ENCODE measurements at regions not wholly inside any gene's neighbourhood (a gene's known extent, or its start where the extent isn't known, plus 50 kb on each side); places are given as distances from the start of the nearest gene placed in this dataset.
"Not testable (repeated sequence)": the region's sequence is repeated elsewhere in the genome, so short reads cannot be mapped to it uniquely, and the experiment has no call there.

DNA sequence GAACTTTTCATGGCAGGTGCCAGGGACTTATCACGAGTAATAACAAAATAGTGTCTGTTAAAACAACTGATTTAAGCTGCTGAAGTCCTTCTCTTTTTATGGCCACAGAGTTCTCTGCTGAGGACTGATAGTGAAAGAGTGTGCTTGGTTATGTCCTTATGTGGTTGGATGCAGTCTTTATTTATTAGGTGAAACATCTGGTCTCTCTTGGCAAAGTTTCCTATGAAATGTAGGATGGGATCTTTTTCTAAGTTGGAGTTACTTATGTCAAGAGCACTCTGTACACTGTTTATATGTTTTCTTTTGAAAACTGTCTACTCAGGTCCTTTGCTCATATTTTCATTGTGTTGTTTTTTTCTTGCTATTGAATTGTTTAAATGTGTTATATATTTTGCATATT, 1816.1 kb upstream of the C9orf72 start:
- no peak overlapping the region for H3K4me3 Mint-ChIP-seq
- H3K27ac Mint-ChIP-seq = no peak overlapping the region
- peaks cover 15% of the 10 kb centered on the region for H3K9me3 Mint-ChIP-seq
- no peaks in the 10 kb centered on the region for H3K4me1 Mint-ChIP-seq (ENCODE audit: low read depth)
- H3K36me3 Mint-ChIP-seq (ENCODE audit: low read depth) = no peaks in the 10 kb centered on the region
- intact Hi-C loops (cut with micrococcal nuclease) = no loop called here
- no peak for DNase-seq (ENCODE audit: low spot score)
- no peaks in the 10 kb centered on the region for H3K27me3 Mint-ChIP-seq (ENCODE audit: insufficient read depth)

DNA sequence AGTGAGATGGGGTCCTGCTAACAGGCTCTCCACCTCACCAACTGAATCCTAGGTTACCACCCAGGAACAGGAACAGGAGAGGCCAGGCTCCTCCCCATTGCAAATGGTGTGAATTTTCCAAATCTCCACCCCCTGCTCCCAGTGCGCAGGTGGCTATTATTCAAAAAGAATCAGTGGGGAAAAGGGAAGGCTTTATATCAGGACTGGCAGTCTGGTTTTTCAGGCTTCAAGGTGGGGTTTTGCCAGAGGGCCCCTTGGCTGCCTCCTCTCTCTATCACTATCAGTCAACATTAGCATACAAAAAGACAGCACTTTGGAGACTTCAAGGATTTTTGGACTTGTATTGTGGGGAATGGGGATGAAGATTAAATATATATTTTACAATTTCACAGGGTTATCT, 1817.6 kb upstream of the C9orf72 start:
- intact Hi-C loops (cut with micrococcal nuclease) = no loop called here
- no peak overlapping the region for H3K4me3 Mint-ChIP-seq
- H3K9me3 Mint-ChIP-seq = peaks cover 14% of the 10 kb centered on the region
- H3K4me1 Mint-ChIP-seq (ENCODE audit: low read depth) = no peaks in the 10 kb centered on the region
- no peak for DNase-seq (ENCODE audit: low spot score)
- H3K36me3 Mint-ChIP-seq (ENCODE audit: low read depth) = no peaks in the 10 kb centered on the region
- no peak overlapping the region for H3K27ac Mint-ChIP-seq
- no peaks in the 10 kb centered on the region for H3K27me3 Mint-ChIP-seq (ENCODE audit: insufficient read depth)

DNA sequence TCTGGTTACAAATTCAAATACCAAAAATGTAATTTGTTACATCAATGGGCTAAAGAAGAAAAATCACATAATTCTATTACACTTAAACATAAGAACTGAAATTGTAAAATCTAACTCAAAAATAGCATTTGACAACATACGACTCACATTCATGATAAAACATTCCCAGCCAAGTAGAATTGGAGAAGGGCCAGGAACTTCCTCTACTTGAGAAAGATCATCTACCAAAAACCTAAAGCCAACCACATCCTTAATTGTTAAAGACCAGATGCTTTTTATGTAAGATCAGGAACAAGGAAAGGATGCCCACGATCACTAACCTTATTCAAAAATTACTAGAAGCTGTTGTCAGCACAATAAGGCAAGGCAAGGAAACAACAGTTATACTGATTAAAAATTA, 1819.8 kb upstream of the C9orf72 start:
- Mint-ChIP-seq H3K4me1 (ENCODE audit: low read depth) (no peaks in the 10 kb centered on the region), H3K27ac (no peak overlapping the region), H3K36me3 (ENCODE audit: low read depth) (no peaks in the 10 kb centered on the region), H3K9me3 (peaks cover 11% of the 10 kb centered on the region), H3K27me3 (ENCODE audit: insufficient read depth) (no peaks in the 10 kb centered on the region), H3K4me3 (no peak overlapping the region)
- no peak for DNase-seq (ENCODE audit: low spot score)
- intact Hi-C loops (cut with micrococcal nuclease) = no loop called here

DNA sequence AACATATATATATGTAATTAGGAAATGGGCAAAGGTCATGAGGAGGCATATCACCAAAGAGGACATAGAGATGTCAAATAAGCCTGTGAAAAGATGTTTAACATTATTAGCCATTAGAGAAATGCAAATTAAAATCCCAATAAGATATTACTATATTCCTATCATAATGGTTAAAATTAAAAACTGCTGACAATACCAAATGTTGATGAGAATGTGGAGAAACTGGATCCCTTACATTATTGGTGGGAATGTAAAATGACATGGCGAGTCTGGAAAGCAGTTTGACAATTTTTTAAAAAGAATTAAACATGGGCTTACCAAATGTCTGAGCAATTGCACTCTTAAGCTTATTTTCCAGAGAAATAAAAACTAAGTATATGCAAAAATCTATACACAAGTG, 1821.6 kb upstream of the C9orf72 start:
- Mint-ChIP-seq H3K4me3 (no peak overlapping the region), H3K36me3 (ENCODE audit: low read depth) (no peaks in the 10 kb centered on the region), H3K9me3 (peaks cover 12% of the 10 kb centered on the region), H3K4me1 (ENCODE audit: low read depth) (no peaks in the 10 kb centered on the region), H3K27me3 (ENCODE audit: insufficient read depth) (no peaks in the 10 kb centered on the region), H3K27ac (no peak overlapping the region)
- intact Hi-C loops (cut with micrococcal nuclease) = no loop called here
- DNase-seq (ENCODE audit: low spot score) = no peak

DNA sequence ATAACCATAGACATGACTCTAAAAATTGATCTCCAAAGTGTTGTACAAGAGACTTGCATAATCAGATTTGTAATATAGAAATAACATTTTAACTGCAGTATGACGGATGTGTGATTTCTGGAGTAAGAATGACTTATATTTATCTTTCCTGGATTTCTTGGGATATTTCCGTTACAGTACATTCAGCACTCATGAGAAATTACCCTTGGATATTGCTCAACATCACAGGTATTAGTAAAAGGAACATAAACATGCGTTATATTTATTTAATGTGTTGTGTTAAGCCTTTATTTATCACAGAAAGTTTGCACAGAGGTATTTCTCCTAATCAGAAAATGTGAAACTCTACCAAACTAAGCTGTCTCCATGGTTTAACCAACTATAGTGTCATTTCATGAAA, 1823.9 kb upstream of the C9orf72 start:
- Mint-ChIP-seq H3K4me3 (no peak overlapping the region), H3K9me3 (peaks cover 4% of the 10 kb centered on the region), H3K27me3 (ENCODE audit: insufficient read depth) (no peaks in the 10 kb centered on the region), H3K27ac (no peak overlapping the region), H3K36me3 (ENCODE audit: low read depth) (no peaks in the 10 kb centered on the region), H3K4me1 (ENCODE audit: low read depth) (no peaks in the 10 kb centered on the region)
- intact Hi-C loops (cut with micrococcal nuclease) = no loop called here
- DNase-seq (ENCODE audit: low spot score) = no peak

DNA sequence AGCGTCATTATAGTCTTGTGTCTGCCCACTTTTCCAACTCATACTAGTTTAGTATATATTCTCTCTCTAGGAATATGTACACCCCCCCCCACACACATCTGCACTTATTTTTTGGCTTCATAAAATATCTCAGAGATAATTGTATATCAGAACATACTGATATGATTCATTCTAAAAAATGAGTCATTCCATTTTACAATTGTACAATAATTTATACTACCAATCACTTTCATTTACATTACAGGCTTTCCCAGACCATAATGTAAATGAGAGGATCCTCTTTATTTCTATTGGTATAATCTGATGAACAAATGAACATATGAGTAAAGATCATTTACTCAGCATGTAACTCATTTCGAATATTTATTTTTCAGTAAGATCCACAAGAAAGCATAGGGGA, 1842.9 kb upstream of the C9orf72 start:
- DNase-seq (ENCODE audit: low spot score) = no peak
- H3K27ac Mint-ChIP-seq = no peak overlapping the region
- no peaks in the 10 kb centered on the region for H3K36me3 Mint-ChIP-seq (ENCODE audit: low read depth)
- no peak overlapping the region for H3K4me3 Mint-ChIP-seq
- H3K9me3 Mint-ChIP-seq = no peaks in the 10 kb centered on the region
- H3K27me3 Mint-ChIP-seq (ENCODE audit: insufficient read depth) = no peaks in the 10 kb centered on the region
- H3K4me1 Mint-ChIP-seq (ENCODE audit: low read depth) = no peaks in the 10 kb centered on the region
- intact Hi-C loops (cut with micrococcal nuclease) = no loop called here

DNA sequence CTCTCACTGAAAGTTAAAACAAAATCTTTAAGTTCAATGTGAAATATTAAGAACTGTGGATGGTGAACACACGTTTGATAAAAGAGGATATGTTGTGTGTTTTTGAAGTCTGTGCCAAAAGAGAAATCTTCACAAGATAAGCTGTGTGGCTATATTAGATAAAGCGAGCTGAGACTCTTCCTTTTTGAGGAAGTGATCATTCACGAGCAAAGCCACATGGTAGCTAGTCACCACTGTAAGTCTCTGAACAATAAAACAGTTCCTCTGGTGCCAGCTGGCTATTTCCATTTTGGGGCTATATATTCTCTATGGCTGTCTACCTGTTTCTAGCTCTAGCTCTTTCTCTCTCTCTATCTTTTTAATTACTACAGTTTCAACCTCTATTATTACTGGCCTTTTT, 1849.2 kb upstream of the C9orf72 start:
- no peak overlapping the region for H3K4me3 Mint-ChIP-seq
- DNase-seq (ENCODE audit: low spot score) = no peak
- H3K4me1 Mint-ChIP-seq (ENCODE audit: low read depth) = no peaks in the 10 kb centered on the region
- no peaks in the 10 kb centered on the region for H3K27me3 Mint-ChIP-seq (ENCODE audit: insufficient read depth)
- H3K36me3 Mint-ChIP-seq (ENCODE audit: low read depth) = no peaks in the 10 kb centered on the region
- H3K9me3 Mint-ChIP-seq = peaks cover 4% of the 10 kb centered on the region
- intact Hi-C loops (cut with micrococcal nuclease) = no loop called here
- H3K27ac Mint-ChIP-seq = no peak overlapping the region

DNA sequence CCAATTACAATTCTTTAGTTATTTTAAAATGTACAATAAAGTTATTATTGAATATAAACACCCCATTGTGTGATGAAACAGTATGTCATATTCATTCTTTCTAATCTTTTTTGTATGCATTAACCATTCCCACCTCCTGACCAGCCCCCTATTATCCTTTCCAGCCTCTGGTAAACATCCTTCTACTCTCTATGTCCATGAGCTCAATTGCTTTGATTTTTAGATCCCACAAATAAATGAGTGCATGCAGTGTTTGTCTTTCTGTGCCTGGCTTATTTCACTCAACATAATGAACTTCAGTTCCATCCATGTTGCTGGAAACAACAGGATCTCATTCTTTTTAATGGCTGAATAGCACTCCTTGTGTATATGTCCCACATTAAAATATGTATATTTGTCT, 1858.9 kb upstream of the C9orf72 start:
- Mint-ChIP-seq H3K27ac (no peak overlapping the region), H3K36me3 (ENCODE audit: low read depth) (no peaks in the 10 kb centered on the region), H3K4me3 (no peak overlapping the region), H3K27me3 (ENCODE audit: insufficient read depth) (no peaks in the 10 kb centered on the region), H3K4me1 (ENCODE audit: low read depth) (no peaks in the 10 kb centered on the region), H3K9me3 (peaks cover 4% of the 10 kb centered on the region)
- no peak for DNase-seq (ENCODE audit: low spot score)
- intact Hi-C loops (cut with micrococcal nuclease) = no loop called here

DNA sequence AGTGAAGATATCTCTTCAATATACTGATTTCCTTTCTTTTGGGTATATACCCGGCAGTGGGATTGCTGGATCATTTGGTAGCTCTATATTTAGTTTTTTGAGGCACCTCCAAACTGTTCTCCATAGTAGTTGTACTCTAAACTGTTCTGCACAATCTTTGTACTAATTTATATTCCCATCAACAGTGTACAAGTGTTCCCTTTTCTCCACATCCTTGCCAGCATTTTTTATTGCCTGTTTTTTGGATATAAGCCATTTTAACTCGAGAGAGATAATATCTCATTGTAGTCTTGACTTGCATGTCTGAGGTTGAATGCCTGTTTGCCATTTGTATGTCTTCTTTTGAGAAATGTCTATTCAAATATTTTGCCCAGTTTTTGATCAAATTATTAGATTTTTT, 1859.4 kb upstream of the C9orf72 start:
- H3K27me3 Mint-ChIP-seq (ENCODE audit: insufficient read depth); H3K27ac Mint-ChIP-seq; H3K36me3 Mint-ChIP-seq (ENCODE audit: low read depth); H3K4me3 Mint-ChIP-seq; DNase-seq (ENCODE audit: low spot score); intact Hi-C loops (cut with micrococcal nuclease); H3K9me3 Mint-ChIP-seq; H3K4me1 Mint-ChIP-seq (ENCODE audit: low read depth): not testable (repeated sequence)

DNA sequence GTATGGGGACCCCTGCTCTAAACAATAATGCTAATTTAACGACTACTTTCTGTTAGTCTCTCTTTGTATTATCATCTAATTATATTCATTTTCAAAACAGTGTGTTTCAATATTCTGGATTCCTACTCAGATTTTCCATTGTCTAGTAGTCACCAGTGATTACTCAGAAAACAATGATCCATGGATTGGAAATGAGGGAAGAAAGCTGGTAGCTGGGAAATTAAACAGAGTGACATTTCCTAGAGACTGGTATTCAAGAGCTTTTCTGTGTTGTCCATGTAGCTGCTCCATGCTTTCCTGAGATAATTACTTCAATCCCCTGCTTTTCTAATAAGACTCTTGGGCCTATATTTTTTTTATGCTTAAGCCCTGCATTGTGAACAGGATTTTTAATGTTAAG, 1862.1 kb upstream of the C9orf72 start:
- H3K36me3 Mint-ChIP-seq (ENCODE audit: low read depth) = no peaks in the 10 kb centered on the region
- intact Hi-C loops (cut with micrococcal nuclease) = no loop called here
- H3K4me3 Mint-ChIP-seq = no peak overlapping the region
- peaks cover 10% of the 10 kb centered on the region for H3K9me3 Mint-ChIP-seq
- no peak for DNase-seq (ENCODE audit: low spot score)
- no peak overlapping the region for H3K27ac Mint-ChIP-seq
- no peaks in the 10 kb centered on the region for H3K27me3 Mint-ChIP-seq (ENCODE audit: insufficient read depth)
- no peaks in the 10 kb centered on the region for H3K4me1 Mint-ChIP-seq (ENCODE audit: low read depth)

DNA sequence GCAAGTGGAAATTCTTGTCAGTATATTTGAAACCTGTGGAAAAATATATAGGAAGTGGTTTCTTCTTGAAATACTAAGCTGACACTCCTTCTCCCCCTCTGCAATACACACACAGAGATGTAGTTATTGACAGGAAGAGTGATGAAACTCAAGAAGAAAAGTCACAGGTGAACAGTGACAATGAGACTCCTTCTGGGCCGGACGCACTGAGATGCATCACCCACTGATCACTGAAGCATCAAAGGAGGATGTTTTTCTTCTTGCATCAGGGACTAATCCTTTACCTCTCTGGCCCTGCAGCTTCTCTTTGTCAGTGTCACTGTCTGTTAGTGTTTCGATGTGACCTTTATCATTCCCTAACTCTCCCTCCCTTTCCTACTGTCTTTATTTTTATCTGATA, 1864.2 kb upstream of the C9orf72 start:
- H3K27me3 Mint-ChIP-seq (ENCODE audit: insufficient read depth) = no peaks in the 10 kb centered on the region
- intact Hi-C loops (cut with micrococcal nuclease) = no loop called here
- no peak for DNase-seq (ENCODE audit: low spot score)
- no peaks in the 10 kb centered on the region for H3K4me1 Mint-ChIP-seq (ENCODE audit: low read depth)
- no peak overlapping the region for H3K4me3 Mint-ChIP-seq
- H3K9me3 Mint-ChIP-seq = peaks cover 10% of the 10 kb centered on the region
- no peaks in the 10 kb centered on the region for H3K36me3 Mint-ChIP-seq (ENCODE audit: low read depth)
- no peak overlapping the region for H3K27ac Mint-ChIP-seq

DNA sequence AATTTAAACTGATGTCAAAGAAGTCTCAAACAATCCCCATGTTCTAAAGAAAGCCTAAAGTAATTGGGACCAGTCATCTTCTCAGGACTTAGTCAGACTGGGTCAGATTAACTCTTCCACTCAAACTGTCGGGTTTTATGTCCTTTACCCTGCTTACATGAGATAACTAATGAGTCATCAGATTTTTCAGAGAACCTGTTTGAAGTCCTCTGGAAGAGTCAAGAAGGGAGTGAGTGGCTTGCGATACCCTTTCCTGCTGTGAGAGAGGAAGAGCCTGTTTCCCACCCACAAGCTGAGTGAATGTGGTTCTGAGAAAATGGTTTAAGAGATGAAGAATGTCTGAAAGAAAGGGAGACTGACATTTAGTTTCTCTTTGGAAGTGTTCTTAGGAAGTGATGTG, 1866.7 kb upstream of the C9orf72 start:
- H3K4me3 Mint-ChIP-seq = no peak overlapping the region
- no peaks in the 10 kb centered on the region for H3K36me3 Mint-ChIP-seq (ENCODE audit: low read depth)
- intact Hi-C loops (cut with micrococcal nuclease) = no loop called here
- peaks cover 7% of the 10 kb centered on the region for H3K9me3 Mint-ChIP-seq
- no peak for DNase-seq (ENCODE audit: low spot score)
- no peak overlapping the region for H3K27ac Mint-ChIP-seq
- no peaks in the 10 kb centered on the region for H3K4me1 Mint-ChIP-seq (ENCODE audit: low read depth)
- no peaks in the 10 kb centered on the region for H3K27me3 Mint-ChIP-seq (ENCODE audit: insufficient read depth)

DNA sequence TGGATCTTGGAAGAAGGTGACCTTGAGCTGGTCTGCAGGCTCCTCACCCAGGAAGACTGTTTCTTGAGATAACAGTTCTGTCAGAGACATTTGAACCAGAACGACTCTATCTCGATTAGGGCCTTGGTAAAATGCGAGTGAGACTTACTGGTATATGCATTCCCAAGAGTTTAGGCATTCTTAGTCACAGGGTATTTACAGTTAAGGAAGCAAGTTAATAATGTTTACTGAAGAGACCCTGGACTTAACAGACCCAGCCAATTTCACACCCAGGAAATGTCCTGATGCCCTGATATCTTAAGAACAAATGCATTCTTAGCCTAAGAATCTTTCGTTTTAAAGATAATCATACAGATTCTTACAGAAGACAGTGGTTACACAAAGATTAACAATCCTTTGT, 1867.2 kb upstream of the C9orf72 start:
- Mint-ChIP-seq H3K27me3 (ENCODE audit: insufficient read depth) (no peaks in the 10 kb centered on the region), H3K36me3 (ENCODE audit: low read depth) (no peaks in the 10 kb centered on the region), H3K27ac (no peak overlapping the region), H3K4me1 (ENCODE audit: low read depth) (no peaks in the 10 kb centered on the region), H3K9me3 (peaks cover 7% of the 10 kb centered on the region), H3K4me3 (no peak overlapping the region)
- intact Hi-C loops (cut with micrococcal nuclease) = no loop called here
- DNase-seq (ENCODE audit: low spot score) = no peak

DNA sequence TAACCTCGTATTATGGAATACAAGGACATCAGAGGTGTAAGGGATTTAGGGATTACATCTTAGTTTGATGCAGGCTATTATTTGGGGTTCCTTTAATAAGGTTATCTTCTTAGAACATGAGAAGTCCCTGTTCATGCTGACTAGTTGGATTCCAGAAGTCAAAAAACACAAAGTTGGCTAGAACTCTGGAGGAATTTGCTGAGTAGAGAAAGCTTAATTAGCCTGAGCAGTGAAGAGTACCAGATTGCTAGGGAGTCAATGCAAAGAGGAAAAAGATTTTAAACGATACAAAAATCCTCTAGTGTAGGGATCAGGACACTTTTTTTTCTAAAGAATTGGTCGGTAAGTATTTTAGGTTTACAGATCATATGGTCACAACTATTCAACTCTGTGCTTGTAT, 1872.5 kb upstream of the C9orf72 start:
- intact Hi-C loops (cut with micrococcal nuclease) = no loop called here

More for the DNA sequence above, 1872.5 kb upstream of the C9orf72 start:
- no peaks in the 10 kb centered on the region for H3K9me3 Mint-ChIP-seq
- no peak for DNase-seq (ENCODE audit: low spot score)
- H3K27me3 Mint-ChIP-seq (ENCODE audit: insufficient read depth) = no peaks in the 10 kb centered on the region
- H3K36me3 Mint-ChIP-seq (ENCODE audit: low read depth) = no peaks in the 10 kb centered on the region
- H3K4me1 Mint-ChIP-seq (ENCODE audit: low read depth) = no peaks in the 10 kb centered on the region
- H3K4me3 Mint-ChIP-seq = no peak overlapping the region
- no peak overlapping the region for H3K27ac Mint-ChIP-seq
